ENCODE measurements at regions not wholly inside any gene's neighbourhood (a gene's known extent, or its start where the extent isn't known, plus 50 kb on each side); places are given as distances from the start of the nearest gene placed in this dataset.

DNA sequence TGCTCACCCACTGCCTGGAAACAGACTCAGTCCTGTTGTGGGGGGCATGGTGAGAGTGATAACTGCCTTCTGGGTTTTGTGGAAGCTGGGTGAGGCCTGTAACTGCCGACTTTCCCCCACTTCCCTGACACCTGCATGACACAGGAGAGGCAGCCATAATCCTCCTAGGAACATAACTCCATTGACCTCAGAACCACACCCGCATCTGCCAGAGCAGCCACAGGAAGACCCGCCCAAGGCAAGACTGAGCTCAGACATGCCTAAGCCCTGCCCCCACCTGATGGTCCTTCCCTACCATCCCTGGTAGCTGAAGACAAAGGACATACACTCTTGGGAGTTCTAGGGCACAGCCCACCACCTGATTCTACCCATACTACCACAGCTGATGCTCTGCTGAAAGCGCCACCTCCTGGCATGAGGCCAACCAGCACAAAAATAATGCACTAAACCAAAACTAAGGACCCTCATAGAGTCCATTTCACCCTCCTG, 326.7 kb downstream of the RBM26 start:
- 85% methylated on average over 4 of the region's 4 CpGs; no CpG with 5 or more reads in 1 of the 2 donors for WGBS, 2 donors (ENCODE audit: low coverage in 1 of 2)
- TF ChIP-seq POLR2AphosphoS5 (IDR thresholded peaks at IDR 0.05) = no peak
- no peak for TF ChIP-seq POLR2A (IDR thresholded peaks at IDR 0.05)
- no peak for TF ChIP-seq EP300 (IDR thresholded peaks at IDR 0.05; ENCODE audit: low read depth)
- TF ChIP-seq, protein P1, sequence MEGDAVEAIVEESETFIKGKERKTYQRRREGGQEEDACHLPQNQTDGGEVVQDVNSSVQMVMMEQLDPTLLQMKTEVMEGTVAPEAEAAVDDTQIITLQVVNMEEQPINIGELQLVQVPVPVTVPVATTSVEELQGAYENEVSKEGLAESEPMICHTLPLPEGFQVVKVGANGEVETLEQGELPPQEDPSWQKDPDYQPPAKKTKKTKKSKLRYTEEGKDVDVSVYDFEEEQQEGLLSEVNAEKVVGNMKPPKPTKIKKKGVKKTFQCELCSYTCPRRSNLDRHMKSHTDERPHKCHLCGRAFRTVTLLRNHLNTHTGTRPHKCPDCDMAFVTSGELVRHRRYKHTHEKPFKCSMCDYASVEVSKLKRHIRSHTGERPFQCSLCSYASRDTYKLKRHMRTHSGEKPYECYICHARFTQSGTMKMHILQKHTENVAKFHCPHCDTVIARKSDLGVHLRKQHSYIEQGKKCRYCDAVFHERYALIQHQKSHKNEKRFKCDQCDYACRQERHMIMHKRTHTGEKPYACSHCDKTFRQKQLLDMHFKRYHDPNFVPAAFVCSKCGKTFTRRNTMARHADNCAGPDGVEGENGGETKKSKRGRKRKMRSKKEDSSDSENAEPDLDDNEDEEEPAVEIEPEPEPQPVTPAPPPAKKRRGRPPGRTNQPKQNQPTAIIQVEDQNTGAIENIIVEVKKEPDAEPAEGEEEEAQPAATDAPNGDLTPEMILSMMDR (IDR thresholded peaks at IDR 0.05) = no peak
- Histone ChIP-seq H3K4me1 (no peaks in the 10 kb centered on the region), H3K27me3 (no peaks in the 10 kb centered on the region), H3K36me3 (no peaks in the 10 kb centered on the region), H3K4me3 (no peak overlapping the region), H3K9me3 (no peaks in the 10 kb centered on the region), H3K27ac (no peak overlapping the region)
- no peak for DNase-seq
- in situ Hi-C loops (cut with MboI; ENCODE audit: low pct_ligation_motif_present in 1 of 4, low pct_unique_long_range_greater_than_20kb in 1 of 4, low sequenced_read_pairs in 3 of 4) = no loop called here
- intact Hi-C loops (cut with DNase I; ENCODE audit: low total_unique reads) = no loop called here

DNA sequence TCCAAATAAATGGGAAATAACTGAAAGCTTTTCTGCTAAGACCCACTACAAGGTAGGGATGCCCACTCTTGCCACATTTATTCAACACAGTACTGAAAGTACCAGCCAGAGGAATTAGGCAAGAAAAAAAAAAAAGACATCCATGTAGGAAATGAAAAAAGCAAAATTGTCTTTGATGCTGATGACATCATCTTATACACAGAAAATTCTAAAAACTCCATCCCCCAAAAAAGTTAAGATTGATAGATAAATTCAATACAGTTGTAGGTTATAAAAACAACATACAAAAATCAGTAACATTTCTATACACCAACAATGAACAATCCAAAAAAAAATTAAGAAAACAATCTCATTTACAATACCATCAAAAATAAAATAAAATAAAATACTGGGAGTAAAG, 330.4 kb downstream of the RBM26 start:
- H3K4me3 ChIP-seq = no peak overlapping the region
- no peak for DNase-seq
- intact Hi-C loops (cut with DNase I; ENCODE audit: low total_unique reads) = no loop called here
- no peaks in the 10 kb centered on the region for H3K4me1 ChIP-seq
- no peaks in the 10 kb centered on the region for H3K9me3 ChIP-seq
- H3K36me3 ChIP-seq = no peaks in the 10 kb centered on the region
- no peak overlapping the region for H3K27ac ChIP-seq
- H3K27me3 ChIP-seq = no peaks in the 10 kb centered on the region
- TF ChIP-seq, protein P1 (IDR thresholded peaks at IDR 0.05) = no peak
- TF ChIP-seq POLR2A (IDR thresholded peaks at IDR 0.05) = no peak
- no peak for TF ChIP-seq POLR2AphosphoS5 (IDR thresholded peaks at IDR 0.05)
- no peak for TF ChIP-seq EP300 (IDR thresholded peaks at IDR 0.05; ENCODE audit: low read depth)
- in situ Hi-C loops (cut with MboI; ENCODE audit: low pct_ligation_motif_present in 1 of 4, low pct_unique_long_range_greater_than_20kb in 1 of 4, low sequenced_read_pairs in 3 of 4) = no loop called here

DNA sequence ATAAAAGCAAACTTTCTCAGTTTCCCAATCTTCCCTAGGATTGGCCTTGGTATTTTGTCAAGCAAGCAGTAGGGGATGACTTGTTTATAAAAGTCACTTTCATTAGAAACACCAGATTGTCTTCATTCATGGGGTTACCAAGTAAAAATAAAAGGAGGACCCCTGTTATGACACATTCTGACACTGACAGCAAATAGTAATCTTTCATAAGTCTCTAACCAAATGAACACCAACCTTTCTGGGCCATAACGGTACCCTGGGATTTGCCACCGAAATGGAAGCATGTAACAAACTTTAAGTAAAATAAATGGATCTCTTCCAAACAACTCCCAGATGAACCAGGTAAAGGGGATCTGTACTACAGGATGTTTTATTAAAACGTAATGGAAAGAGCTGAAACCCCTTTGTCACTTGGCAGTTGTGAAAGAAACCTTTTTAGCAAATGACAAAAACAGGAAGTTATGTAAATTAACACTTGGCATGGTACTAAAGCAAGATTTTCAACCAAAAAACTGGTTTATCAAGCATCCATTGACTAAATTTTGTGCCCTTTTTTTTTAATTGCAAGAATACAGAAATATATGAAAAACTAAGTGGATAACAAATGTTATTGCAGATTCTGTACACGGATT, 335.6 kb downstream of the RBM26 start:
- TF ChIP-seq EP300 (IDR thresholded peaks at IDR 0.05; ENCODE audit: low read depth) (no peak), POLR2AphosphoS5 (IDR thresholded peaks at IDR 0.05) (no peak), POLR2A (IDR thresholded peaks at IDR 0.05) (no peak)
- TF ChIP-seq, protein P1 (IDR thresholded peaks at IDR 0.05) = no peak
- Histone ChIP-seq H3K4me3 (no peak overlapping the region), H3K27me3 (no peaks in the 10 kb centered on the region), H3K27ac (no peak overlapping the region), H3K4me1 (no peaks in the 10 kb centered on the region), H3K9me3 (no peaks in the 10 kb centered on the region), H3K36me3 (no peaks in the 10 kb centered on the region)
- intact Hi-C loops (cut with DNase I; ENCODE audit: low total_unique reads) = no loop called here
- DNase-seq = no peak
- in situ Hi-C loops (cut with MboI; ENCODE audit: low pct_ligation_motif_present in 1 of 4, low pct_unique_long_range_greater_than_20kb in 1 of 4, low sequenced_read_pairs in 3 of 4) = no loop called here
- WGBS, 2 donors (ENCODE audit: low coverage in 1 of 2) = 53 to 56% methylated on average over 4 of the region's 4 CpGs

DNA sequence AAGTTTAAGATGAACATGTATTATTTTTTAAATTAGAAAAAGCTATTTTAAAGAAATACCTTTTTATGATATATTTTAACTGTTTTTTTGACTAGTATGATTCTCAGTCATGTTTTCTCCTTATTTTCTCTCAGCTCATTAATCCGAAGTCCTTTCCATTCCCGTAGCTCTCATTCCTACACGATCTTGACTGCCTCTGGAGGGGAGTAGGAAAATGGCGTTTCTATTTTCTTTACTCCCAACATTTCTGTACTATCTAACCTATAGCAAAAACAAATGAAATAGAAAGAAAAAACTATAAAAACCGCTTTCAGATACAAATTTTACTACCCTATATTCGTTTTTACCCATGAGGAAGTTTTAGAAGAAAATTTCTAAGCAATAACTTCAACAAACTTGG, 343.8 kb downstream of the RBM26 start:
- Histone ChIP-seq H3K36me3 (no peaks in the 10 kb centered on the region), H3K9me3 (no peaks in the 10 kb centered on the region), H3K4me1 (no peaks in the 10 kb centered on the region), H3K27me3 (no peaks in the 10 kb centered on the region), H3K27ac (no peak overlapping the region), H3K4me3 (no peak overlapping the region)
- WGBS, 2 donors (ENCODE audit: low coverage in 1 of 2) = 68 to 69% methylated on average over 6 of the region's 6 CpGs
- in situ Hi-C loops (cut with MboI; ENCODE audit: low pct_ligation_motif_present in 1 of 4, low pct_unique_long_range_greater_than_20kb in 1 of 4, low sequenced_read_pairs in 3 of 4) = no loop called here
- no peak for TF ChIP-seq POLR2AphosphoS5 (IDR thresholded peaks at IDR 0.05)
- TF ChIP-seq, protein P1 (IDR thresholded peaks at IDR 0.05) = no peak
- no peak for TF ChIP-seq POLR2A (IDR thresholded peaks at IDR 0.05)
- no peak for TF ChIP-seq EP300 (IDR thresholded peaks at IDR 0.05; ENCODE audit: low read depth)
- intact Hi-C loops (cut with DNase I; ENCODE audit: low total_unique reads) = no loop called here
- DNase-seq = no peak

Data from transverse colon (tissue), 4 donors.